ENCODE measurements at regions not wholly inside any gene's neighbourhood (a gene's known extent, or its start where the extent isn't known, plus 50 kb on each side); places are given as distances from the start of the nearest gene placed in this dataset.

DNA sequence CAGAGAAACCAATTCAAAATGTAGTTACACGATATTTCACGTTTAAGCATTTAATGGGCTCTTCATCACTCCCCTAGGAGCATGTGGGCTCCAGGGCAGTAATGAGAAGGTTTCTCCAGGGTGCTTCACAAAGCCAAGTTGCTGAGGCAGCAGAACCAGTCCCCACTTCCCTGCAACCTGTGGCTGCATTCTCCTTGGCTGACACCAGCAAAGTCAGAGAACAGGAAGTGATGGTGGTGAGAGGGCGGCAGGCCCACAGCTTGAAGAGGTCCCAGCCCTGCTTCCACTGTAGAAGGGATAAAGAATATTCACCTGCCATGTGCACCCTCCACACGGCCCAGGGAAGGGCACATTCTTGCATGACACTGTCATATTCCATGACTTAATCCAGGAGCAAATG lies 133.2 kb downstream of the CBLN1 start:
- Mint-ChIP-seq H3K9me3 (ENCODE audit: insufficient read depth) (peaks cover 4% of the 10 kb centered on the region), H3K27ac (no peak overlapping the region), H3K27me3 (no peaks in the 10 kb centered on the region), H3K4me3 (no peak overlapping the region), H3K4me1 (no peaks in the 10 kb centered on the region)
- no peak overlapping the region for H2AFZ ChIP-seq (ENCODE audit: insufficient read depth, low read depth, low read length, poor library complexity, severe bottlenecking)
- H4K20me1 ChIP-seq (ENCODE audit: control insufficient read depth, insufficient read depth, low read length, poor library complexity, severe bottlenecking): no peaks in the 10 kb centered on the region
- DNase-seq (no peak), ATAC-seq (ENCODE audit: low read depth) (no peak)
- no peaks in the 10 kb centered on the region for H3K79me2 ChIP-seq (ENCODE audit: control insufficient read depth, insufficient read depth, low read length)
- H3K4me2 ChIP-seq (replicated peaks; ENCODE audit: low read depth, low read length, poor library complexity, severe bottlenecking): no peak overlapping the region
- intact Hi-C loops (cut with micrococcal nuclease): no loop called here
- no peaks in the 10 kb centered on the region for H3K36me3 ChIP-seq (replicated peaks in 1 of 2; ENCODE audit: control extremely low read depth in 1 of 2, control insufficient read depth in 1 of 2, extremely low read depth in 1 of 2, insufficient read depth in 2 of 2, low read length in 1 of 2)
- H3K4me3 ChIP-seq (ENCODE audit: control extremely low read depth in 1 of 5, extremely low read depth in 1 of 5, insufficient read depth in 1 of 5, low read depth in 2 of 5, low read length in 4 of 5): no peak overlapping the region
- H3K27ac ChIP-seq (ENCODE audit: low read length in 2 of 2): no peak overlapping the region
- POLR2A ChIA-PET: no interaction called here
- CTCF ChIA-PET: no interaction called here
- H3K4me1 ChIP-seq (ENCODE audit: control insufficient read depth in 2 of 2, insufficient read depth in 2 of 2, low read length in 2 of 2): no peaks in the 10 kb centered on the region
- H3K27me3 ChIP-seq (replicated peaks in 1 of 4; ENCODE audit: control extremely low read depth in 1 of 4, control insufficient read depth in 3 of 4, insufficient read depth in 4 of 4, low read length in 3 of 4): no peaks in the 10 kb centered on the region
- TF ChIP-seq, protein P1, sequence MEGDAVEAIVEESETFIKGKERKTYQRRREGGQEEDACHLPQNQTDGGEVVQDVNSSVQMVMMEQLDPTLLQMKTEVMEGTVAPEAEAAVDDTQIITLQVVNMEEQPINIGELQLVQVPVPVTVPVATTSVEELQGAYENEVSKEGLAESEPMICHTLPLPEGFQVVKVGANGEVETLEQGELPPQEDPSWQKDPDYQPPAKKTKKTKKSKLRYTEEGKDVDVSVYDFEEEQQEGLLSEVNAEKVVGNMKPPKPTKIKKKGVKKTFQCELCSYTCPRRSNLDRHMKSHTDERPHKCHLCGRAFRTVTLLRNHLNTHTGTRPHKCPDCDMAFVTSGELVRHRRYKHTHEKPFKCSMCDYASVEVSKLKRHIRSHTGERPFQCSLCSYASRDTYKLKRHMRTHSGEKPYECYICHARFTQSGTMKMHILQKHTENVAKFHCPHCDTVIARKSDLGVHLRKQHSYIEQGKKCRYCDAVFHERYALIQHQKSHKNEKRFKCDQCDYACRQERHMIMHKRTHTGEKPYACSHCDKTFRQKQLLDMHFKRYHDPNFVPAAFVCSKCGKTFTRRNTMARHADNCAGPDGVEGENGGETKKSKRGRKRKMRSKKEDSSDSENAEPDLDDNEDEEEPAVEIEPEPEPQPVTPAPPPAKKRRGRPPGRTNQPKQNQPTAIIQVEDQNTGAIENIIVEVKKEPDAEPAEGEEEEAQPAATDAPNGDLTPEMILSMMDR (IDR thresholded peaks at IDR 0.05): no peak
- TF ChIP-seq EZH2 (IDR thresholded peaks at IDR 0.05; ENCODE audit: borderline replicate concordance, insufficient read depth, low read depth, low read length, poor library complexity, severe bottlenecking): no peak
- WGBS (ENCODE audit: insufficient coverage): 76% methylated on average over 3 of the region's 4 CpGs
- H3K9ac ChIP-seq (ENCODE audit: low read length): no peak overlapping the region
- H3K9me3 ChIP-seq (ENCODE audit: control extremely low read depth in 1 of 3, control insufficient read depth in 2 of 3, insufficient read depth in 1 of 3, low read length in 2 of 3): peaks cover 0 to 8% (median 0%) of the 10 kb centered on the region in 3 donors

DNA sequence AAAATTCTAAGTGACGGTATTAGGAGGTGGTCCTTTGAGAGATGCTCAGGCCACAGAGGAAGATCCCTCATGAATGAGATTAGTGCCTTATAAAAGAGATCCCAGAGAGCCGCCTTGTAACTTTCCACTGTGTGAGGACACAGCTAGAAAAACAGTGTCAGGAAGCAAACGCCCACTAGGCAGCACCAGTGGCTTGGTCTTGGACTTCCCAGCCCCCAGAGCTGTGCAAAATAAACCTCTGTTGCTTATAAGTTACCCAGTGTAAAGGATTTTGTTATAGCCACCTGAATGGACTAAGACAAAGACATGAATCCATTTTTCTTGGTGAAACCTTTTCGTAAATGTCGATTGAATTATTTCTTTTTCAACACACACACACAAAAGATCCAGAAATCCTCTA lies 141.0 kb downstream of the CBLN1 start:
- H3K4me3 Mint-ChIP-seq: no peak overlapping the region
- ATAC-seq (ENCODE audit: low read depth) (no peak), DNase-seq (no peak)
- H3K9ac ChIP-seq (ENCODE audit: low read length): no peak overlapping the region
- CTCF ChIA-PET: no interaction called here
- H3K27me3 ChIP-seq (replicated peaks in 1 of 4; ENCODE audit: control extremely low read depth in 1 of 4, control insufficient read depth in 3 of 4, insufficient read depth in 4 of 4, low read length in 3 of 4): no peaks in the 10 kb centered on the region
- H3K36me3 ChIP-seq (replicated peaks in 1 of 2; ENCODE audit: control extremely low read depth in 1 of 2, control insufficient read depth in 1 of 2, extremely low read depth in 1 of 2, insufficient read depth in 2 of 2, low read length in 1 of 2): no peaks in the 10 kb centered on the region
- H3K79me2 ChIP-seq (ENCODE audit: control insufficient read depth, insufficient read depth, low read length): no peaks in the 10 kb centered on the region
- TF ChIP-seq, protein P1 (IDR thresholded peaks at IDR 0.05): no peak
- TF ChIP-seq EZH2 (IDR thresholded peaks at IDR 0.05; ENCODE audit: borderline replicate concordance, insufficient read depth, low read depth, low read length, poor library complexity, severe bottlenecking): no peak
- intact Hi-C loops (cut with micrococcal nuclease): no loop called here
- no peaks in the 10 kb centered on the region for H3K4me1 Mint-ChIP-seq
- 59% methylated on average over 5 of the region's 5 CpGs for WGBS (ENCODE audit: insufficient coverage)
- no peaks in the 10 kb centered on the region for H3K4me1 ChIP-seq (ENCODE audit: control insufficient read depth in 2 of 2, insufficient read depth in 2 of 2, low read length in 2 of 2)
- H2AFZ ChIP-seq (ENCODE audit: insufficient read depth, low read depth, low read length, poor library complexity, severe bottlenecking): no peak overlapping the region
- POLR2A ChIA-PET: no interaction called here
- no peak overlapping the region for H3K27ac ChIP-seq (ENCODE audit: low read length in 2 of 2)
- peaks cover 2% of the 10 kb centered on the region for H3K9me3 Mint-ChIP-seq (ENCODE audit: insufficient read depth)
- H4K20me1 ChIP-seq (ENCODE audit: control insufficient read depth, insufficient read depth, low read length, poor library complexity, severe bottlenecking): no peaks in the 10 kb centered on the region
- no peak overlapping the region for H3K27ac Mint-ChIP-seq
- H3K4me3 ChIP-seq (ENCODE audit: control extremely low read depth in 1 of 5, extremely low read depth in 1 of 5, insufficient read depth in 1 of 5, low read depth in 2 of 5, low read length in 4 of 5): no peak overlapping the region
- peaks cover 0 to 10% (median 0%) of the 10 kb centered on the region in 3 donors for H3K9me3 ChIP-seq (ENCODE audit: control extremely low read depth in 1 of 3, control insufficient read depth in 2 of 3, insufficient read depth in 1 of 3, low read length in 2 of 3)
- no peaks in the 10 kb centered on the region for H3K27me3 Mint-ChIP-seq
- no peak overlapping the region for H3K4me2 ChIP-seq (replicated peaks; ENCODE audit: low read depth, low read length, poor library complexity, severe bottlenecking)

Measured in B cell (primary cell).